K562 (cell line): ENCODE measurements at regions not wholly inside any gene's neighbourhood (a gene's known extent, or its start where the extent isn't known, plus 50 kb on each side); places are given as distances from the start of the nearest gene placed in this dataset.

Experiments used
- ATAC-seq: fragments of 200-7000 bp; cut with Tn5 transposase; 3 replicates; pipeline ENCODE4 v1.9.1; 2020; ENCODE audit warnings: moderate library complexity
- BruUV-seq: library from RNA; stranded (reverse); fragments of 400-500 nt; replicated peaks from 2 replicates; lab custom pipeline; 2021; lab: Mats Ljungman, UMichigan
- CTCF ChIA-PET: fragments of 300-600 bp; formaldehyde crosslinking; extraction: SDS; loops from one replicate; lab custom pipeline; 2021; ENCODE audit warnings: low intra/inter-chr PET ratio; lab: Yijun Ruan, JAX
- POLR2A ChIA-PET: fragments of 300-600, 350-650 bp; sonication (Branson Sonifier 250); formaldehyde crosslinking; extraction: SDS; loops from one replicate; lab custom pipeline; 2021; ENCODE audit warnings: antibody characterized with exemption, inconsistent platforms; lab: Yijun Ruan, JAX
- DNase-seq, 4 experiments: peaks; one replicate each; pipeline versions ENCODE4 v3.0.0 to v3.0.0-alpha.2; 2011 to 2018; ENCODE audit warnings: low spot score in 3 of 4, mixed read lengths in 3 of 4; ENCODE audit errors: extremely low read depth in 1 of 4
- FAIRE-seq: peaks from 2 replicates; lab custom pipeline; 2011; peaks lifted over from hg19 to GRCh38; lab: Jason Lieb, UNC
- H2AFZ ChIP-seq: 2 replicates; pipeline ENCODE4 v1.6.0; 2011; ENCODE audit warnings: low read depth, low read length, control low read depth, inconsistent platforms
- H3K27ac ChIP-seq: fragments of 200-600 bp; 3 replicates; pipeline ENCODE4 v1.8.0; 2011; ENCODE audit warnings: low read depth, mild to moderate bottlenecking, control low read depth, inconsistent platforms, low read length, moderate library complexity, mixed read lengths; ENCODE audit errors: extremely low read depth
- H3K27me3 ChIP-seq, 2 experiments: fragments of 300-600 bp in 1 of 2; 2 replicates in 1 of 2; 3 replicates in 1 of 2; pipeline versions ENCODE4 v1.6.0 to v1.8.0; 2011; ENCODE audit warnings: inconsistent platforms in 2 of 2, low read length in 2 of 2, mild to moderate bottlenecking in 1 of 2, mixed read lengths in 1 of 2, moderate library complexity in 1 of 2; ENCODE audit not compliant: control insufficient read depth in 2 of 2, insufficient read depth in 2 of 2
- H3K36me3 ChIP-seq: fragments of 300-600 bp; 3 replicates; pipeline ENCODE4 v1.8.0; 2011; ENCODE audit warnings: mild to moderate bottlenecking, low read length, inconsistent platforms; ENCODE audit not compliant: control insufficient read depth, insufficient read depth
- H3K4me1 ChIP-seq, 2 experiments: fragments of 200-600 bp in 1 of 2; replicated peaks in 1 of 2; 2 replicates in 1 of 2; 3 replicates in 1 of 2; pipeline versions ENCODE4 v1.5.1 to v1.8.0; 2011; ENCODE audit warnings: inconsistent platforms in 2 of 2, low read length in 2 of 2, mild to moderate bottlenecking in 1 of 2, mixed read lengths in 1 of 2, moderate library complexity in 1 of 2; ENCODE audit not compliant: control insufficient read depth in 2 of 2, insufficient read depth in 2 of 2
- H3K4me2 ChIP-seq: 2 replicates; pipeline ENCODE4 v1.6.1; 2011; ENCODE audit warnings: low read length, control low read depth, inconsistent platforms, mixed read lengths; ENCODE audit not compliant: insufficient read depth
- H3K4me3 ChIP-seq: fragments of 200-600 bp; sonication (generic), shearing (Covaris generic); 2 replicates; pipeline ENCODE4 v1.5.1; 2016; ENCODE audit warnings: control low read depth, inconsistent platforms
- H3K79me2 ChIP-seq: fragments of 200-600 bp; 3 replicates; pipeline ENCODE4 v1.8.0; 2011; ENCODE audit warnings: low read length, inconsistent platforms; ENCODE audit not compliant: control insufficient read depth, insufficient read depth
- H3K9ac ChIP-seq, 2 experiments: 2 replicates each; pipeline versions ENCODE4 v1.6.0 to v1.6.1; 2011; ENCODE audit warnings: low read depth in 2 of 2, low read length in 2 of 2, control low read depth in 1 of 2, inconsistent platforms in 1 of 2, mild to moderate bottlenecking in 1 of 2, mixed read lengths in 1 of 2; ENCODE audit not compliant: insufficient read depth in 1 of 2
- H3K9me1 ChIP-seq: one replicate; pipeline ENCODE4 v1.6.0; 2011; ENCODE audit warnings: inconsistent platforms, mild to moderate bottlenecking, low read length, moderate library complexity; ENCODE audit not compliant: control insufficient read depth, insufficient read depth
- H3K9me3 ChIP-seq: replicated peaks from 2 replicates; pipeline ENCODE4 v1.5.1; 2011; ENCODE audit warnings: low read depth, low read length, inconsistent platforms; ENCODE audit not compliant: control insufficient read depth, insufficient read depth
- H4K20me1 ChIP-seq: replicated peaks from 2 replicates; pipeline ENCODE4 v1.6.1; 2011; ENCODE audit warnings: low read length, inconsistent platforms, mixed read lengths; ENCODE audit not compliant: control insufficient read depth, insufficient read depth
- BHLHE40 ChIP-seq: IDR thresholded peaks from 2 replicates; pipeline ENCODE4 v1.6.1; 2011; ENCODE audit warnings: low read length, improper control_type of control experiment
- BRD4 ChIP-seq: fragments of 200-600 bp; sonication (generic); IDR thresholded peaks from 2 replicates; pipeline ENCODE4 v1.6.1; 2017; ENCODE audit warnings: inconsistent platforms
- CCNT2 ChIP-seq: IDR thresholded peaks from 2 replicates; pipeline ENCODE4 v1.6.1; 2011; ENCODE audit warnings: borderline replicate concordance, low read depth, mild to moderate bottlenecking, moderate library complexity, mixed read lengths, low read length; ENCODE audit not compliant: insufficient read length; ENCODE audit errors: extremely low read depth
- JUN ChIP-seq, 2 experiments: sonication (generic) in 1 of 2; formaldehyde crosslinking in 1 of 2; IDR thresholded peaks; 2 replicates each; pipeline versions ENCODE4 v1.6.1 to v1.8.0; 2012 to 2022; ENCODE audit warnings: borderline replicate concordance in 2 of 2, mild to moderate bottlenecking in 2 of 2, improper control_type of control experiment in 1 of 2, low read depth in 1 of 2, low read length in 1 of 2, missing genetic modification reagents in 1 of 2
- MTA2 ChIP-seq: fragments of 450-650 bp; IDR thresholded peaks from 2 replicates; pipeline ENCODE4 v1.6.1; 2016; ENCODE audit warnings: low read depth
- NFXL1 ChIP-seq: fragments of 450-650 bp; formaldehyde crosslinking; IDR thresholded peaks from 2 replicates; pipeline ENCODE4 v1.4.0; 2021; ENCODE audit warnings: mild to moderate bottlenecking
- PTBP1 ChIP-seq: fragments of 200-400 bp; formaldehyde crosslinking; IDR thresholded peaks from 2 replicates; pipeline ENCODE4 v1.6.1; 2017; ENCODE audit warnings: low read depth, low read length
- PTTG1 ChIP-seq: fragments of 450-650 bp; IDR thresholded peaks from 2 replicates; pipeline ENCODE4 v1.6.1; 2016; ENCODE audit warnings: low read depth, mild to moderate bottlenecking, missing genetic modification characterization, missing compliant biosample characterization
- RBM34 ChIP-seq: fragments of 200-400 bp; formaldehyde crosslinking; IDR thresholded peaks from 2 replicates; pipeline ENCODE4 v1.6.1; 2018; ENCODE audit warnings: low read length, borderline replicate concordance; ENCODE audit not compliant: insufficient read depth
- SMARCA5 ChIP-seq: fragments of 450-650 bp; IDR thresholded peaks from 2 replicates; pipeline ENCODE4 v1.6.1; 2016
- SRSF9 ChIP-seq: fragments of 200-400 bp; formaldehyde crosslinking; IDR thresholded peaks from 2 replicates; pipeline ENCODE4 v1.6.1; 2017; ENCODE audit warnings: low read depth, low read length, borderline replicate concordance
- ZNF444 ChIP-seq: fragments of 250-450 bp; sonication (Bioruptor Pico); IDR thresholded peaks from 2 replicates; pipeline ENCODE4 v1.4.0; 2020; ENCODE audit warnings: mild to moderate bottlenecking, moderate library complexity
- WGBS: fragments of 100-300 bp; shearing (Covaris generic); methylation state at CpG from one replicate; pipeline ENCODE4 v1.1.6; 2016; ENCODE audit warnings: low coverage, mixed read lengths; ENCODE audit not compliant: insufficient coverage; ENCODE audit errors: missing lambda C conversion rate; 5-methylcytosine and 5-hydroxymethylcytosine counted together
- in situ Hi-C: fragments of 300-500 bp; cut with MboI; formaldehyde crosslinking; loops from 4 replicates; pipeline ENCODE4 v1.15.0; 2018; ENCODE audit warnings: inconsistent platforms, mixed read lengths
- intact Hi-C: fragments of 100-400 bp; cut with micrococcal nuclease; formaldehyde crosslinking; loops from 2 replicates; pipeline ENCODE4 v1.14.2; 2022
- TF ChIP-seq, protein P1 (sequence below), 2 experiments: fragments of 450-650 bp in 1 of 2; IDR thresholded peaks; 2 replicates each; pipeline ENCODE4 v1.6.1; 2011 to 2017; ENCODE audit warnings: low read depth in 2 of 2, antibody characterized with exemption in 1 of 2, borderline replicate concordance in 1 of 2, low read length in 1 of 2, mild to moderate bottlenecking in 1 of 2, mixed read lengths in 1 of 2; ENCODE audit not compliant: control insufficient read depth in 1 of 2
- TF ChIP-seq, protein P2 (sequence below): IDR thresholded peaks from 2 replicates; pipeline ENCODE4 v1.6.1; 2016; ENCODE audit warnings: missing genetic modification characterization, missing compliant biosample characterization
- TF ChIP-seq, protein P3 (sequence below): fragments of 250-450 bp; sonication (Bioruptor Pico); IDR thresholded peaks from 2 replicates; pipeline ENCODE4 v1.5.1; 2021; ENCODE audit warnings: mild to moderate bottlenecking

DNA sequence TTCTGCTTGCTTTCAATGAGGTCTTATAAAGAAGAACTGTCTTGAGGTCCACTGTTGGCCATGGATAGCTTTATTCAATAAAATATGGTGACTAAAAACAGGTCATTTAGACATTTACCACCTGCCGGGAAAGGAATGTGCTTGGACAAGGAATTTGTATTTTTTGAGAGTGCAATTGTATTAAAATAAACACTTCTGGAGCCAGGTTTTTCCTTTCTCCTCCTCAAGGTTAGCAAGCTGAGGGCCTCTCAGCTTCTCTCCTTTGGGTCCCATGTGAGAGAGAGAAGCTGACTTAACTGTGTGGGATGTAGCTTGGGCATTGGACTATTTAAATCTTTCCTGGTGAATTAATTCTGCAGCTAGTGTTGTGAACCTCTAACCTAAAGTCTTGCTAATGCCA lies 321.0 kb downstream of the MEIS1 start (continued):
- TF ChIP-seq, protein P1, sequence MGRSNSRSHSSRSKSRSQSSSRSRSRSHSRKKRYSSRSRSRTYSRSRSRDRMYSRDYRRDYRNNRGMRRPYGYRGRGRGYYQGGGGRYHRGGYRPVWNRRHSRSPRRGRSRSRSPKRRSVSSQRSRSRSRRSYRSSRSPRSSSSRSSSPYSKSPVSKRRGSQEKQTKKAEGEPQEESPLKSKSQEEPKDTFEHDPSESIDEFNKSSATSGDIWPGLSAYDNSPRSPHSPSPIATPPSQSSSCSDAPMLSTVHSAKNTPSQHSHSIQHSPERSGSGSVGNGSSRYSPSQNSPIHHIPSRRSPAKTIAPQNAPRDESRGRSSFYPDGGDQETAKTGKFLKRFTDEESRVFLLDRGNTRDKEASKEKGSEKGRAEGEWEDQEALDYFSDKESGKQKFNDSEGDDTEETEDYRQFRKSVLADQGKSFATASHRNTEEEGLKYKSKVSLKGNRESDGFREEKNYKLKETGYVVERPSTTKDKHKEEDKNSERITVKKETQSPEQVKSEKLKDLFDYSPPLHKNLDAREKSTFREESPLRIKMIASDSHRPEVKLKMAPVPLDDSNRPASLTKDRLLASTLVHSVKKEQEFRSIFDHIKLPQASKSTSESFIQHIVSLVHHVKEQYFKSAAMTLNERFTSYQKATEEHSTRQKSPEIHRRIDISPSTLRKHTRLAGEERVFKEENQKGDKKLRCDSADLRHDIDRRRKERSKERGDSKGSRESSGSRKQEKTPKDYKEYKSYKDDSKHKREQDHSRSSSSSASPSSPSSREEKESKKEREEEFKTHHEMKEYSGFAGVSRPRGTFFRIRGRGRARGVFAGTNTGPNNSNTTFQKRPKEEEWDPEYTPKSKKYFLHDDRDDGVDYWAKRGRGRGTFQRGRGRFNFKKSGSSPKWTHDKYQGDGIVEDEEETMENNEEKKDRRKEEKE (IDR thresholded peaks at IDR 0.05; ENCODE audit: borderline replicate concordance in 1 of 2, control insufficient read depth in 1 of 2, low read depth in 2 of 2, low read length in 1 of 2): no peak
- TF ChIP-seq ZNF444 (no peak), SRSF9 (no peak), RBM34 (no peak), PTTG1 (tag) (no peak)

DNA sequence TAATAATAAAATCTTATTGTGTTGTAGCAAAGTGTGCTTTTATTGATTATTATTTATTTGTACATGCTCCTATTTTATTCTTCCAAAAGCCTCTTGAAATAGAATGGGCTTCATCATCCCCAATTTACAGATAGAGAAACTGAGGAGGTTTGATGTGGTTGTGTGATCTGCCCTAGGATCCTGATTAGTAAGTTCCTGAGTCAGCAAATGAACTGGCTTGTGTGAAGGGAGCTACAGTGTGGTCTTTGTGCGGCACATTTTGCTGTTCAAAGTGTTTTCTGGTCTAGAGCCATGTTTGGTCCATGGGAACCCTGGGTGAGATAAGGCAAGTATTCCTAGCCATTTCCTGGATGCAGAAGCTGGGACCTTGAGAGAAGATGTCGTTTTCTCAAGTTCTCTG lies 326.9 kb downstream of the MEIS1 start:
- BruUV-seq: no TSS peak
- H3K4me3 ChIP-seq: no peak overlapping the region
- in situ Hi-C loops: no loop called here
- no peak overlapping the region for H2AFZ ChIP-seq
- no peak for FAIRE-seq
- ATAC-seq: no peak
- no peaks in the 10 kb centered on the region for H3K4me1 ChIP-seq
- no peak overlapping the region for H3K4me2 ChIP-seq
- no peaks in the 10 kb centered on the region for H3K9me3 ChIP-seq
- 0% methylated on average over 2 of the region's 2 CpGs for WGBS
- H3K79me2 ChIP-seq: no peaks in the 10 kb centered on the region
- no peaks in the 10 kb centered on the region for H3K27me3 ChIP-seq
- H3K9ac ChIP-seq: no peak overlapping the region
- no peak overlapping the region for H3K27ac ChIP-seq
- DNase-seq: no peak
- no peaks in the 10 kb centered on the region for H4K20me1 ChIP-seq
- POLR2A ChIA-PET: no interaction called here
- no peaks in the 10 kb centered on the region for H3K9me1 ChIP-seq
- intact Hi-C loops: no loop called here
- no peaks in the 10 kb centered on the region for H3K36me3 ChIP-seq
- CTCF ChIA-PET: no interaction called here
- TF ChIP-seq, protein P2, sequence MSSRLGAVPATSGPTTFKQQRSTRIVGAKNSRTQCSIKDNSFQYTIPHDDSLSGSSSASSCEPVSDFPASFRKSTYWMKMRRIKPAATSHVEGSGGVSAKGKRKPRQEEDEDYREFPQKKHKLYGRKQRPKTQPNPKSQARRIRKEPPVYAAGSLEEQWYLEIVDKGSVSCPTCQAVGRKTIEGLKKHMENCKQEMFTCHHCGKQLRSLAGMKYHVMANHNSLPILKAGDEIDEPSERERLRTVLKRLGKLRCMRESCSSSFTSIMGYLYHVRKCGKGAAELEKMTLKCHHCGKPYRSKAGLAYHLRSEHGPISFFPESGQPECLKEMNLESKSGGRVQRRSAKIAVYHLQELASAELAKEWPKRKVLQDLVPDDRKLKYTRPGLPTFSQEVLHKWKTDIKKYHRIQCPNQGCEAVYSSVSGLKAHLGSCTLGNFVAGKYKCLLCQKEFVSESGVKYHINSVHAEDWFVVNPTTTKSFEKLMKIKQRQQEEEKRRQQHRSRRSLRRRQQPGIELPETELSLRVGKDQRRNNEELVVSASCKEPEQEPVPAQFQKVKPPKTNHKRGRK (tag): no peak
- TF ChIP-seq JUN (IDR thresholded peaks at IDR 0.05; ENCODE audit: borderline replicate concordance, low read depth, low read length): no peak
- no peak for TF ChIP-seq JUN (CRISPR knock-in tag; IDR thresholded peaks at IDR 0.05; ENCODE audit: borderline replicate concordance)
- TF ChIP-seq CCNT2: no peak
- no peak for TF ChIP-seq MTA2
- no peak for TF ChIP-seq PTBP1
- no peak for TF ChIP-seq BRD4
- TF ChIP-seq SMARCA5: no peak
- TF ChIP-seq BHLHE40: no peak
- TF ChIP-seq NFXL1 (CRISPR knock-in tag): no peak
- TF ChIP-seq, protein P3, sequence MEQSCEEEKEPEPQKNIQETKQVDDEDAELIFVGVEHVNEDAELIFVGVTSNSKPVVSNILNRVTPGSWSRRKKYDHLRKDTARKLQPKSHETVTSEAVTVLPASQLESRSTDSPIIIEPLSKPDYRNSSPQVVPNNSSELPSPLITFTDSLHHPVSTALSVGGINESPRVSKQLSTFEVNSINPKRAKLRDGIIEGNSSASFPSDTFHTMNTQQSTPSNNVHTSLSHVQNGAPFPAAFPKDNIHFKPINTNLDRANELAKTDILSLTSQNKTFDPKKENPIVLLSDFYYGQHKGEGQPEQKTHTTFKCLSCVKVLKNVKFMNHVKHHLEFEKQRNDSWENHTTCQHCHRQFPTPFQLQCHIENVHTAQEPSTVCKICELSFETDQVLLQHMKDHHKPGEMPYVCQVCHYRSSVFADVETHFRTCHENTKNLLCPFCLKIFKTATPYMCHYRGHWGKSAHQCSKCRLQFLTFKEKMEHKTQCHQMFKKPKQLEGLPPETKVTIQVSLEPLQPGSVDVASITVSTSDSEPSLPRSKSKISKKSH (CRISPR knock-in tag): no peak
